ENCODE measurements at regions not wholly inside any gene's neighbourhood (a gene's known extent, or its start where the extent isn't known, plus 50 kb on each side); places are given as distances from the start of the nearest gene placed in this dataset.
"Not testable (repeated sequence)": the region's sequence is repeated elsewhere in the genome, so short reads cannot be mapped to it uniquely, and the experiment has no call there.

DNA sequence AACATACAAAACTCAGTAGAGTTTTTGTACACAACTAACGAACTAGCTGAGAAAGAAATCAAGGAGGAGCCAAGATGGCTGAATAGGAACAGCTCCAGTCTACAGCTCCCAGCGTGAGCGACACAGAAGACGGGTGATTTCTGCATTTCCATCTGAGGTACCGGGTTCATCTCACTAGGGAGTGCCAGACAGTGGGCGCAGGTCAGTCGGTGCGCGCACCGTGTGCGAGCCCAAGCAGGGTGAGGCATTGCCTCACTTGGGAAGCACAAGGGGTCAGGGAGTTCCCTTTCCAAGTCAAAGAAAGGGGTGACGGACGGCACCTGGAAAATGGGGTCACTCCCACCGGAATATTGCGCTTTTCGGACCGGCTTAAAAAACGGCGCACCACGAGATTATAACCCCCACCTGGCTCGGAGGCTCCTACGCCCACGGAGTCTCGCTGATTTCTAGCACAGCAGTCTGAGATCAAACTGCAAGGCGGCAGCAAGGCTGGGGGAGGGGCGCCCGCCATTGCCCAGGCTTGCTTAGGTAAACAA is 200.3 kb downstream of the NKX6-1 start:
- not testable (repeated sequence) for DNase-seq (ENCODE audit: low spot score); H3K36me3 ChIP-seq (ENCODE audit: control insufficient read depth in 4 of 4, insufficient read depth in 3 of 4, low read depth in 1 of 4, low read length in 3 of 4); H3K4me3 ChIP-seq (ENCODE audit: low read depth in 1 of 3, low read length in 3 of 3); H3K9ac ChIP-seq (ENCODE audit: low read depth in 1 of 2, low read length in 2 of 2); H3K27ac ChIP-seq (ENCODE audit: low read depth in 1 of 2, low read length in 2 of 2); H3K27me3 ChIP-seq (ENCODE audit: control insufficient read depth in 4 of 4, insufficient read depth in 4 of 4, low read length in 3 of 4); H3K9me3 ChIP-seq (ENCODE audit: control insufficient read depth in 4 of 4, low read length in 3 of 4); H3K4me1 ChIP-seq (ENCODE audit: control insufficient read depth in 4 of 4, insufficient read depth in 4 of 4, low read length in 3 of 4)
- WGBS: 70% methylated on average over 27 of the region's 27 CpGs

DNA sequence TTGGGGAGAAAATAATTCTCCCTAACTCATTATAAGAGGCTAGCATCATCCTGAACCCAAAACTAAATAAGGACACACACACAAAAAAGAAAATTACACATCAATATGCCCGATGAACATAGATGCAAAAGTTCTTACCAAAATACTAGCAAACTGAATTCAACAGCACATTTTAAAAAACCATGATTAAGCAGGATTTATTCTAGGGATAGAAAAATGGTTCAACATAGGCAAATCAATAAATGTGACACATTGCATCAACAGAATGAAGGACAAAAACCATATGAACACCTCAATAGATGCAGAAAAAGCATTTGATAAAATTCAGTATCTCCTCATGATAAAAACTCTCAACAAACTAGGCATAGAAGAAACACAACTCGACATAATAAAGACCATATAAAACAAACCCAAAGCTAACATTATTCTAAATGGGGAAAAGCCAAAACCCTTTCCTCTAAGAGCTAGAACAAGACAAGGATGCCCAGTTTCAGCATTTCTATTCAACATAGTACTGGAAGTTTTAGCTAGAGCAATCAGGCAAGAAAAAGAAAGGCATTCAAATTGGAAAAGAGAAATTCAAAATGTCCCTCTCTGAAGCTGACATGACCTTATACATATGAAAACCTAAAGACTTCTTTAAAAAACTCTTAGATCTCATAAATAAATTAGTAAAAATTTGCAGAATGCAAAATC is 200.9 kb downstream of the NKX6-1 start:
- Histone ChIP-seq H3K9ac (ENCODE audit: low read depth in 1 of 2, low read length in 2 of 2) (no peak overlapping the region), H3K9me3 (ENCODE audit: control insufficient read depth in 4 of 4, low read length in 3 of 4) (no peaks in the 10 kb centered on the region), H3K27ac (ENCODE audit: low read depth in 1 of 2, low read length in 2 of 2) (no peak overlapping the region), H3K27me3 (ENCODE audit: control insufficient read depth in 4 of 4, insufficient read depth in 4 of 4, low read length in 3 of 4) (no peaks in the 10 kb centered on the region), H3K36me3 (ENCODE audit: control insufficient read depth in 4 of 4, insufficient read depth in 3 of 4, low read depth in 1 of 4, low read length in 3 of 4) (no peaks in the 10 kb centered on the region), H3K4me1 (ENCODE audit: control insufficient read depth in 4 of 4, insufficient read depth in 4 of 4, low read length in 3 of 4) (no peaks in the 10 kb centered on the region), H3K4me3 (ENCODE audit: low read depth in 1 of 3, low read length in 3 of 3) (no peak overlapping the region)
- TF ChIP-seq RAD21 (IDR thresholded peaks at IDR 0.05) (no peak), FOXA2 (IDR thresholded peaks at IDR 0.05) (no peak), EGR1 (IDR thresholded peaks at IDR 0.05; ENCODE audit: low read depth in 2 of 2) (no peak), FOXA1 (IDR thresholded peaks at IDR 0.05) (no peak), YY1 (IDR thresholded peaks at IDR 0.05) (no peak), TAF1 (conservative IDR thresholded peaks at IDR 0.05) (no peak), NR2F2 (IDR thresholded peaks at IDR 0.05) (no peak), RXRA (IDR thresholded peaks at IDR 0.05) (no peak), GABPA (IDR thresholded peaks at IDR 0.05 in 1 of 2, conservative IDR thresholded peaks at IDR 0.05 in 1 of 2) (no peak), HNF4A (conservative IDR thresholded peaks at IDR 0.05) (no peak)
- TF ChIP-seq, protein P1, sequence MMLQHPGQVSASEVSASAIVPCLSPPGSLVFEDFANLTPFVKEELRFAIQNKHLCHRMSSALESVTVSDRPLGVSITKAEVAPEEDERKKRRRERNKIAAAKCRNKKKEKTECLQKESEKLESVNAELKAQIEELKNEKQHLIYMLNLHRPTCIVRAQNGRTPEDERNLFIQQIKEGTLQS (IDR thresholded peaks at IDR 0.05): no peak
- TF ChIP-seq, protein P2, sequence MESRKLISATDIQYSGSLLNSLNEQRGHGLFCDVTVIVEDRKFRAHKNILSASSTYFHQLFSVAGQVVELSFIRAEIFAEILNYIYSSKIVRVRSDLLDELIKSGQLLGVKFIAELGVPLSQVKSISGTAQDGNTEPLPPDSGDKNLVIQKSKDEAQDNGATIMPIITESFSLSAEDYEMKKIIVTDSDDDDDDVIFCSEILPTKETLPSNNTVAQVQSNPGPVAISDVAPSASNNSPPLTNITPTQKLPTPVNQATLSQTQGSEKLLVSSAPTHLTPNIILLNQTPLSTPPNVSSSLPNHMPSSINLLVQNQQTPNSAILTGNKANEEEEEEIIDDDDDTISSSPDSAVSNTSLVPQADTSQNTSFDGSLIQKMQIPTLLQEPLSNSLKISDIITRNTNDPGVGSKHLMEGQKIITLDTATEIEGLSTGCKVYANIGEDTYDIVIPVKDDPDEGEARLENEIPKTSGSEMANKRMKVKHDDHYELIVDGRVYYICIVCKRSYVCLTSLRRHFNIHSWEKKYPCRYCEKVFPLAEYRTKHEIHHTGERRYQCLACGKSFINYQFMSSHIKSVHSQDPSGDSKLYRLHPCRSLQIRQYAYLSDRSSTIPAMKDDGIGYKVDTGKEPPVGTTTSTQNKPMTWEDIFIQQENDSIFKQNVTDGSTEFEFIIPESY (IDR thresholded peaks at IDR 0.05): no peak
- TF ChIP-seq, protein P3, sequence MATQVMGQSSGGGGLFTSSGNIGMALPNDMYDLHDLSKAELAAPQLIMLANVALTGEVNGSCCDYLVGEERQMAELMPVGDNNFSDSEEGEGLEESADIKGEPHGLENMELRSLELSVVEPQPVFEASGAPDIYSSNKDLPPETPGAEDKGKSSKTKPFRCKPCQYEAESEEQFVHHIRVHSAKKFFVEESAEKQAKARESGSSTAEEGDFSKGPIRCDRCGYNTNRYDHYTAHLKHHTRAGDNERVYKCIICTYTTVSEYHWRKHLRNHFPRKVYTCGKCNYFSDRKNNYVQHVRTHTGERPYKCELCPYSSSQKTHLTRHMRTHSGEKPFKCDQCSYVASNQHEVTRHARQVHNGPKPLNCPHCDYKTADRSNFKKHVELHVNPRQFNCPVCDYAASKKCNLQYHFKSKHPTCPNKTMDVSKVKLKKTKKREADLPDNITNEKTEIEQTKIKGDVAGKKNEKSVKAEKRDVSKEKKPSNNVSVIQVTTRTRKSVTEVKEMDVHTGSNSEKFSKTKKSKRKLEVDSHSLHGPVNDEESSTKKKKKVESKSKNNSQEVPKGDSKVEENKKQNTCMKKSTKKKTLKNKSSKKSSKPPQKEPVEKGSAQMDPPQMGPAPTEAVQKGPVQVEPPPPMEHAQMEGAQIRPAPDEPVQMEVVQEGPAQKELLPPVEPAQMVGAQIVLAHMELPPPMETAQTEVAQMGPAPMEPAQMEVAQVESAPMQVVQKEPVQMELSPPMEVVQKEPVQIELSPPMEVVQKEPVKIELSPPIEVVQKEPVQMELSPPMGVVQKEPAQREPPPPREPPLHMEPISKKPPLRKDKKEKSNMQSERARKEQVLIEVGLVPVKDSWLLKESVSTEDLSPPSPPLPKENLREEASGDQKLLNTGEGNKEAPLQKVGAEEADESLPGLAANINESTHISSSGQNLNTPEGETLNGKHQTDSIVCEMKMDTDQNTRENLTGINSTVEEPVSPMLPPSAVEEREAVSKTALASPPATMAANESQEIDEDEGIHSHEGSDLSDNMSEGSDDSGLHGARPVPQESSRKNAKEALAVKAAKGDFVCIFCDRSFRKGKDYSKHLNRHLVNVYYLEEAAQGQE (IDR thresholded peaks at IDR 0.05): no peak
- TF ChIP-seq, protein P4, sequence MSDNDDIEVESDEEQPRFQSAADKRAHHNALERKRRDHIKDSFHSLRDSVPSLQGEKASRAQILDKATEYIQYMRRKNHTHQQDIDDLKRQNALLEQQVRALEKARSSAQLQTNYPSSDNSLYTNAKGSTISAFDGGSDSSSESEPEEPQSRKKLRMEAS (IDR thresholded peaks at IDR 0.05): no peak
- TF ChIP-seq, protein P5, sequence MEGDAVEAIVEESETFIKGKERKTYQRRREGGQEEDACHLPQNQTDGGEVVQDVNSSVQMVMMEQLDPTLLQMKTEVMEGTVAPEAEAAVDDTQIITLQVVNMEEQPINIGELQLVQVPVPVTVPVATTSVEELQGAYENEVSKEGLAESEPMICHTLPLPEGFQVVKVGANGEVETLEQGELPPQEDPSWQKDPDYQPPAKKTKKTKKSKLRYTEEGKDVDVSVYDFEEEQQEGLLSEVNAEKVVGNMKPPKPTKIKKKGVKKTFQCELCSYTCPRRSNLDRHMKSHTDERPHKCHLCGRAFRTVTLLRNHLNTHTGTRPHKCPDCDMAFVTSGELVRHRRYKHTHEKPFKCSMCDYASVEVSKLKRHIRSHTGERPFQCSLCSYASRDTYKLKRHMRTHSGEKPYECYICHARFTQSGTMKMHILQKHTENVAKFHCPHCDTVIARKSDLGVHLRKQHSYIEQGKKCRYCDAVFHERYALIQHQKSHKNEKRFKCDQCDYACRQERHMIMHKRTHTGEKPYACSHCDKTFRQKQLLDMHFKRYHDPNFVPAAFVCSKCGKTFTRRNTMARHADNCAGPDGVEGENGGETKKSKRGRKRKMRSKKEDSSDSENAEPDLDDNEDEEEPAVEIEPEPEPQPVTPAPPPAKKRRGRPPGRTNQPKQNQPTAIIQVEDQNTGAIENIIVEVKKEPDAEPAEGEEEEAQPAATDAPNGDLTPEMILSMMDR (IDR thresholded peaks at IDR 0.05; ENCODE audit: low read depth, low read length, missing input control): no peak
- no peak for DNase-seq (ENCODE audit: low spot score)
- 79% methylated on average over 2 of the region's 2 CpGs for WGBS
